ENCODE measurements at regions not wholly inside any gene's neighbourhood (a gene's known extent, or its start where the extent isn't known, plus 50 kb on each side); places are given as distances from the start of the nearest gene placed in this dataset.

- peaks cover 0 to 8% (median 0%) of the 10 kb centered on the region in 4 donors for H3K4me1 ChIP-seq
- H3K4me3 ChIP-seq = no peak overlapping the region
- WGBS, 2 donors = 50 to 68% methylated on average over 2 of the region's 2 CpGs
- no peak overlapping the region for H3K27ac ChIP-seq
- H3K9me3 ChIP-seq = peaks cover 3 to 9% (median 7%) of the 10 kb centered on the region in 4 donors
- TF ChIP-seq POLR2AphosphoS5 (IDR thresholded peaks at IDR 0.05) = no peak
- no peak for TF ChIP-seq EP300 (IDR thresholded peaks at IDR 0.05)
- no peak for TF ChIP-seq POLR2A (IDR thresholded peaks at IDR 0.05)
- TF ChIP-seq, protein P1, sequence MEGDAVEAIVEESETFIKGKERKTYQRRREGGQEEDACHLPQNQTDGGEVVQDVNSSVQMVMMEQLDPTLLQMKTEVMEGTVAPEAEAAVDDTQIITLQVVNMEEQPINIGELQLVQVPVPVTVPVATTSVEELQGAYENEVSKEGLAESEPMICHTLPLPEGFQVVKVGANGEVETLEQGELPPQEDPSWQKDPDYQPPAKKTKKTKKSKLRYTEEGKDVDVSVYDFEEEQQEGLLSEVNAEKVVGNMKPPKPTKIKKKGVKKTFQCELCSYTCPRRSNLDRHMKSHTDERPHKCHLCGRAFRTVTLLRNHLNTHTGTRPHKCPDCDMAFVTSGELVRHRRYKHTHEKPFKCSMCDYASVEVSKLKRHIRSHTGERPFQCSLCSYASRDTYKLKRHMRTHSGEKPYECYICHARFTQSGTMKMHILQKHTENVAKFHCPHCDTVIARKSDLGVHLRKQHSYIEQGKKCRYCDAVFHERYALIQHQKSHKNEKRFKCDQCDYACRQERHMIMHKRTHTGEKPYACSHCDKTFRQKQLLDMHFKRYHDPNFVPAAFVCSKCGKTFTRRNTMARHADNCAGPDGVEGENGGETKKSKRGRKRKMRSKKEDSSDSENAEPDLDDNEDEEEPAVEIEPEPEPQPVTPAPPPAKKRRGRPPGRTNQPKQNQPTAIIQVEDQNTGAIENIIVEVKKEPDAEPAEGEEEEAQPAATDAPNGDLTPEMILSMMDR (IDR thresholded peaks at IDR 0.05) = no peak
- no peaks in the 10 kb centered on the region for H3K27me3 ChIP-seq
- no peaks in the 10 kb centered on the region for H3K36me3 ChIP-seq
- ATAC-seq (ENCODE audit: low FRiP score in 2 of 2) (no peak), DNase-seq (no peak)
Measured at GRCh38 chr3:168157099-168157700, 61.5 kb upstream of the GOLIM4 start.

DNA sequence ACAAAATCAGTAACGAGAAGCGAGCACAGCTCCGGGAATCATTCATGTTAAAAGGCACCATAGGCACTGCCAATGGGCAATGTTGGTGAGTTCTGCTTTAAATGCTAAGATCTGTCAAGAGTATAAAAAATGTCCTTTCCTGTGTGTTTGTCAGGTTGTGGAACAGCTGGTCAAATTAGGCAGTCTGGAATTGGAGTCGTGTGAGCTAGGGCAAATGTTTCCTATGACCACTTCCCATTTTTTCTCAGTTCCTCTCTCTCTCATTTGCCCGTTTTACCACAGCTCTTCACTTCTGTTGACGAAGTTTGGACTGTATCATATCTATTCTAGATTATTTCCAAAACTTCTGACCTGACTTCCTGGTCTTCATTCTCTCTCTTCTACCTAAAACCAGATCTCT, 60.8 kb upstream of the GOLIM4 start:
- H3K4me3 ChIP-seq = no peak overlapping the region
- peaks cover 3 to 12% (median 9%) of the 10 kb centered on the region in 4 donors for H3K9me3 ChIP-seq
- no peak for DNase-seq
- WGBS, 2 donors = 57 to 63% methylated on average over 6 of the region's 6 CpGs
- H3K4me1 ChIP-seq = peaks cover 0 to 8% (median 0%) of the 10 kb centered on the region in 4 donors
- no peaks in the 10 kb centered on the region for H3K27me3 ChIP-seq
- H3K27ac ChIP-seq = no peak overlapping the region
- H3K36me3 ChIP-seq = no peaks in the 10 kb centered on the region
- no peak for TF ChIP-seq POLR2AphosphoS5 (IDR thresholded peaks at IDR 0.05)
- TF ChIP-seq EP300 (IDR thresholded peaks at IDR 0.05) = no peak
- no peak for TF ChIP-seq POLR2A (IDR thresholded peaks at IDR 0.05)
- TF ChIP-seq, protein P1 (IDR thresholded peaks at IDR 0.05) = no peak
- ATAC-seq (ENCODE audit: low FRiP score in 2 of 2) = peak in 1 of 2 donors; percentile 74

DNA sequence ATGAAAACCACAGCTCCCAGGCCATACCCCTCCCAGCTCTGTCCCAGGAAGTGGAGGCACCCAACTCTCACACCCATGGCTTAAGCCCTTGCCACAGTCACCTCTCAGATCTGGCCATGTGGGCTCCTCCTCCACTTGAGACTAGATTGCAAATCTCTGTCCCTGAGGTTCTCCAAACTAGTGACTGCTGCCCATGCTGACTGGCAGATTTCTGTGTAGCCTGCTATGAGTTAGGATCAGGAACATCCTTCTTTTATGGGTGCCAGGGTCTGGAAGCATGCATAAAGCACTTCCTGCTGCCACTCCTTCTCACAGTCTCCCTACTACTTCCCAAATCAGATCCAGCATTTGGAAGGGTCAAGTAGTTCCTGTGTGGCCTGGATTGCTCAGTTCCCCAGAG, 59.6 kb upstream of the GOLIM4 start:
- H3K27ac ChIP-seq = no peak overlapping the region
- peaks cover 3 to 12% (median 9%) of the 10 kb centered on the region in 4 donors for H3K9me3 ChIP-seq
- TF ChIP-seq, protein P1 (IDR thresholded peaks at IDR 0.05) = no peak
- TF ChIP-seq EP300 (IDR thresholded peaks at IDR 0.05) (no peak), POLR2A (IDR thresholded peaks at IDR 0.05) (no peak), POLR2AphosphoS5 (IDR thresholded peaks at IDR 0.05) (no peak)
- peaks cover 0 to 8% (median 0%) of the 10 kb centered on the region in 4 donors for H3K4me1 ChIP-seq
- no peaks in the 10 kb centered on the region for H3K36me3 ChIP-seq
- DNase-seq (no peak), ATAC-seq (ENCODE audit: low FRiP score in 2 of 2) (peak; percentile 35 to 37)
- H3K4me3 ChIP-seq = no peak overlapping the region
- H3K27me3 ChIP-seq = no peaks in the 10 kb centered on the region

DNA sequence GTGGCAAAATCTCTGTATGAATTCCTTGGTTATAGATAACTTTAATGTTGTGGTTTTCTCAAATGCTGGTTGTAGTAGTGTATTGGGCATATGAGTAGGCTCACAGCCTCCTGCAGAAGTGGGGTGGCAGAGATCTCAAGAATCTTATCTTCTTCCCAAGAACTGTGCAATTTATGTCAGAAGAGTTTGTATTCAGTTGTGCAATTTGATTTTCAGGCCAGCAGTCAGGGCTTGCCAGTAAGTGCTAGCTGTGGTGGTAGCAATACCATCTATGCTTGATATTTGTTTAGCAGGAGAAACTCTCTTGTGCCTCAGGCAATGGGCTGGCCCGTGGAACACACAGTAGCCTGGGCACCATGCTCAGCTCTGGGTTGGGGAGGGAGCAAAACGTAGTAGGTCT, 58.4 kb upstream of the GOLIM4 start:
- WGBS, 2 donors = 41 to 48% methylated on average over 2 of the region's 2 CpGs
- Histone ChIP-seq H3K27ac (no peak overlapping the region), H3K4me3 (no peak overlapping the region), H3K4me1 (peaks cover 0 to 8% (median 0%) of the 10 kb centered on the region in 4 donors), H3K9me3 (peaks cover 3 to 12% (median 9%) of the 10 kb centered on the region in 4 donors), H3K27me3 (no peaks in the 10 kb centered on the region), H3K36me3 (no peaks in the 10 kb centered on the region)
- peak in 1 of 2 donors; percentile 32 for DNase-seq
- TF ChIP-seq POLR2AphosphoS5 (IDR thresholded peaks at IDR 0.05) (no peak), EP300 (IDR thresholded peaks at IDR 0.05) (no peak), POLR2A (IDR thresholded peaks at IDR 0.05) (no peak)
- TF ChIP-seq, protein P1 (IDR thresholded peaks at IDR 0.05) = no peak
- ATAC-seq (ENCODE audit: low FRiP score in 2 of 2) = peak in 1 of 2 donors; percentile 11

DNA sequence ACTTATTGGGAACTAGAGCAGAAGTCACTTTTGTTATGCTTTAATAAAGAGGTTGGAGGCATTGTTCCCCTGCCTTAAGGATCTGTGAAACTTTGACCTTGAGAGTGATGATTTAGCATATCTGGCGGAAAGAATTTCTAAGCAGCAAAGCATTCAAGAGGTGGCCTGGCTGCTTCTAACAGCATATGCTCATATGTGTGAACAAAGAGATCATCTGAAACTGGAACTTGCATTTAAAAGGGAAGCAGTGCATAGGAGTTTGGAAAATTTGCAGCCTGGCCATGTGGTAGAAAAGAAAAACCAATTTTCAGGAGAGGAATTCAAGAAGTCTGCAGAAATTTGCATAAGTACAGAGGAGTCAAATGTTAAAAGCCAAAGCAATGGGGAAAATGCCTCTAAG, 56.4 kb upstream of the GOLIM4 start:
- TF ChIP-seq, protein P1 (IDR thresholded peaks at IDR 0.05) = no peak
- TF ChIP-seq EP300 (IDR thresholded peaks at IDR 0.05) (no peak), POLR2AphosphoS5 (IDR thresholded peaks at IDR 0.05) (no peak), POLR2A (IDR thresholded peaks at IDR 0.05) (no peak)
- H3K9me3 ChIP-seq = peaks cover 3 to 12% (median 9%) of the 10 kb centered on the region in 4 donors
- no peak overlapping the region for H3K4me3 ChIP-seq
- no peak overlapping the region for H3K27ac ChIP-seq
- ATAC-seq (ENCODE audit: low FRiP score in 2 of 2) (no peak), DNase-seq (no peak)
- peaks cover 0 to 8% (median 0%) of the 10 kb centered on the region in 4 donors for H3K4me1 ChIP-seq
- WGBS, 2 donors = 95 to 96% methylated on average over 1 of the region's 1 CpG
- H3K27me3 ChIP-seq = no peaks in the 10 kb centered on the region
- H3K36me3 ChIP-seq = no peaks in the 10 kb centered on the region

All from upper lobe of left lung (tissue), 6 donors.